ENCODE measurements at regions not wholly inside any gene's neighbourhood (a gene's known extent, or its start where the extent isn't known, plus 50 kb on each side); places are given as distances from the start of the nearest gene placed in this dataset.

DNA sequence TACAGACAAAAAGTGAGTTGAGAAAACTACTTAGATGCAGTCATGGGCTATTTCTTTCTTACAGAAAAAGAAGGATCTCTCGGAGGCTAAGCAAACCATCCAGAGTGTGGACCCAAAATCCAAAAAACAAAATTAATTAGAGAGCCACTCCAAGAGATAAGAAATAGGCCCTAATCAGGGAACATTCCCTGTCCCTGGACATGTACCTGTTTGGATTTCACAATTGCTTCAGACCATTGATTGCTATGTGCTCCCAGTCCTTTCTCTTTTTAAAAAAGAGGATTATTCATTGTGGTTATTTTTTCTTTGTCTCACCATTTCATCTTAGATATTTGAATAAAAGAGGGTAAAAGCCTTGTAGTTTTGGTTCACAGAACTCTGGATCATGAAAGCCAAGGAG is 549.9 kb downstream of the ETNK1 start:
- FAIRE-seq (no peak), DNase-seq (ENCODE audit: low read depth, low spot score) (no peak)
- H4K20me1 ChIP-seq (ENCODE audit: control insufficient read depth, extremely low read depth, insufficient read depth, low read length): no peaks in the 10 kb centered on the region
- no peak for TF ChIP-seq EZH2 (IDR thresholded peaks at IDR 0.05; ENCODE audit: low read length)
- TF ChIP-seq CTCF (optimal IDR thresholded peaks at IDR 0.05 in 1 of 3, IDR thresholded peaks at IDR 0.05 in 1 of 3, conservative IDR thresholded peaks at IDR 0.05 in 1 of 3; ENCODE audit: extremely low read depth in 1 of 3, insufficient read depth in 2 of 3, low read length in 3 of 3): no peak
- H3K79me2 ChIP-seq (ENCODE audit: control insufficient read depth, insufficient read depth, low read length): no peaks in the 10 kb centered on the region
- dilution Hi-C loops (cut with MboI; ENCODE audit: extremely low pct_ligation_motif_present, low sequenced_read_pairs): no loop called here
- no peaks in the 10 kb centered on the region for H3K27me3 ChIP-seq (ENCODE audit: control insufficient read depth, extremely low read depth, insufficient read depth, low read length)
- H3K9me1 ChIP-seq (ENCODE audit: control insufficient read depth, extremely low read depth, insufficient read depth, low read length): no peaks in the 10 kb centered on the region
- no peaks in the 10 kb centered on the region for H3K9me3 ChIP-seq (ENCODE audit: control insufficient read depth, low read depth, low read length)
- no peak overlapping the region for H2AFZ ChIP-seq (ENCODE audit: control insufficient read depth, low read length)
- no peak overlapping the region for H3K4me3 ChIP-seq (ENCODE audit: control insufficient read depth in 2 of 3, extremely low read depth in 1 of 3, insufficient read depth in 2 of 3, low read depth in 1 of 3, low read length in 3 of 3)
- H3K9ac ChIP-seq (ENCODE audit: control insufficient read depth, extremely low read depth, insufficient read depth, low read length): no peak overlapping the region
- no peak overlapping the region for H3K4me2 ChIP-seq (ENCODE audit: control insufficient read depth, extremely low read depth, insufficient read depth, low read depth, low read length)
- H3K36me3 ChIP-seq (ENCODE audit: control insufficient read depth in 2 of 2, extremely low read depth in 1 of 2, insufficient read depth in 2 of 2, low read length in 2 of 2): no peaks in the 10 kb centered on the region
- no peak overlapping the region for H3K27ac ChIP-seq (ENCODE audit: control insufficient read depth, insufficient read depth, low read length)
- H3K4me1 ChIP-seq (ENCODE audit: control insufficient read depth, extremely low read depth, insufficient read depth, low read length): no peaks in the 10 kb centered on the region

DNA sequence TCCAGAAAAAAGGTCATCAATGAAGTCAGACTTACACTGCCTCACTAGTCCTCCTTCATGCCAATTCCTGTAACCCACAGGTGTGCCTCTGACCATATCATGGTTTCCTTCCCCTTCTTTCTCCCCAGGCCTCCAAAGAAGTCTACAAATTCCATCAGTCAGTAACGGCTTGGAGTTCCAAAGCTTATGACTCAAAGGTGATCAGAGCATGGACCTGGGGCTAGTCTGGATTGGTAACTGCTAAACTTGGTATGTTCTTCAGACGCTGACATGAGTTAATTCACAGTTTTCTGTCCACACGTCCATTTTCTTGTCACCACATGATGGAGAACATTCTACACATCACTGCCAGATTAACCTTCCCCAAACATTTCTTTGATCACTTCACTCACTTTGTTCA is 560.4 kb downstream of the ETNK1 start:
- Histone ChIP-seq H3K9ac (ENCODE audit: control insufficient read depth, extremely low read depth, insufficient read depth, low read length) (no peak overlapping the region), H4K20me1 (ENCODE audit: control insufficient read depth, extremely low read depth, insufficient read depth, low read length) (no peaks in the 10 kb centered on the region), H3K27me3 (ENCODE audit: control insufficient read depth, extremely low read depth, insufficient read depth, low read length) (no peaks in the 10 kb centered on the region), H3K27ac (ENCODE audit: control insufficient read depth, insufficient read depth, low read length) (no peak overlapping the region), H3K9me1 (ENCODE audit: control insufficient read depth, extremely low read depth, insufficient read depth, low read length) (no peaks in the 10 kb centered on the region), H3K79me2 (ENCODE audit: control insufficient read depth, insufficient read depth, low read length) (no peaks in the 10 kb centered on the region), H3K36me3 (ENCODE audit: control insufficient read depth in 2 of 2, extremely low read depth in 1 of 2, insufficient read depth in 2 of 2, low read length in 2 of 2) (no peaks in the 10 kb centered on the region), H2AFZ (ENCODE audit: control insufficient read depth, low read length) (no peak overlapping the region), H3K4me3 (ENCODE audit: control insufficient read depth in 2 of 3, extremely low read depth in 1 of 3, insufficient read depth in 2 of 3, low read depth in 1 of 3, low read length in 3 of 3) (no peak overlapping the region), H3K4me1 (ENCODE audit: control insufficient read depth, extremely low read depth, insufficient read depth, low read length) (no peaks in the 10 kb centered on the region), H3K4me2 (ENCODE audit: control insufficient read depth, extremely low read depth, insufficient read depth, low read depth, low read length) (no peak overlapping the region), H3K9me3 (ENCODE audit: control insufficient read depth, low read depth, low read length) (no peaks in the 10 kb centered on the region)
- no peak for FAIRE-seq
- TF ChIP-seq CTCF (optimal IDR thresholded peaks at IDR 0.05 in 1 of 3, IDR thresholded peaks at IDR 0.05 in 1 of 3, conservative IDR thresholded peaks at IDR 0.05 in 1 of 3; ENCODE audit: extremely low read depth in 1 of 3, insufficient read depth in 2 of 3, low read length in 3 of 3) (no peak), EZH2 (IDR thresholded peaks at IDR 0.05; ENCODE audit: low read length) (no peak)
- DNase-seq (ENCODE audit: low read depth, low spot score): no peak
- dilution Hi-C loops (cut with MboI; ENCODE audit: extremely low pct_ligation_motif_present, low sequenced_read_pairs): loop anchor here (10.0 kb wide), 1 partner anchor 51 kb away; no protein-coding TSS in a partner anchor

Data from keratinocyte (primary cell).